ENCODE measurements at regions not wholly inside any gene's neighbourhood (a gene's known extent, or its start where the extent isn't known, plus 50 kb on each side); places are given as distances from the start of the nearest gene placed in this dataset.

GRCh38 chr14:58954901-58955861 is 233.3 kb upstream of the DAAM1 start (continued):
- TF ChIP-seq, protein P1, sequence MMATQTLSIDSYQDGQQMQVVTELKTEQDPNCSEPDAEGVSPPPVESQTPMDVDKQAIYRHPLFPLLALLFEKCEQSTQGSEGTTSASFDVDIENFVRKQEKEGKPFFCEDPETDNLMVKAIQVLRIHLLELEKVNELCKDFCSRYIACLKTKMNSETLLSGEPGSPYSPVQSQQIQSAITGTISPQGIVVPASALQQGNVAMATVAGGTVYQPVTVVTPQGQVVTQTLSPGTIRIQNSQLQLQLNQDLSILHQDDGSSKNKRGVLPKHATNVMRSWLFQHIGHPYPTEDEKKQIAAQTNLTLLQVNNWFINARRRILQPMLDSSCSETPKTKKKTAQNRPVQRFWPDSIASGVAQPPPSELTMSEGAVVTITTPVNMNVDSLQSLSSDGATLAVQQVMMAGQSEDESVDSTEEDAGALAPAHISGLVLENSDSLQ (IDR thresholded peaks at IDR 0.05), result peak; percentile 85
- no peak for TF ChIP-seq RAD21 (IDR thresholded peaks at IDR 0.05; ENCODE audit: insufficient read depth, low read depth, low read length)
- peak; percentile 90 for TF ChIP-seq NFIC (IDR thresholded peaks at IDR 0.05; ENCODE audit: low read depth, low read length)
- no peak for TF ChIP-seq NFXL1 (IDR thresholded peaks at IDR 0.05; ENCODE audit: borderline replicate concordance)
- TF ChIP-seq ZSCAN29 (IDR thresholded peaks at IDR 0.05), result no peak
- TF ChIP-seq BRCA1 (IDR thresholded peaks at IDR 0.05; ENCODE audit: low read depth, low read length), result no peak
- TF ChIP-seq CTCF (IDR thresholded peaks at IDR 0.05 in 2 of 3, conservative IDR thresholded peaks at IDR 0.05 in 1 of 3; ENCODE audit: control insufficient read depth in 2 of 3, extremely low read depth in 1 of 3, insufficient read depth in 1 of 3, low read depth in 3 of 3, low read length in 3 of 3), result no peak
- no peak for TF ChIP-seq FOXK2 (IDR thresholded peaks at IDR 0.05)
- peak; percentile 60 for TF ChIP-seq ATF7 (IDR thresholded peaks at IDR 0.05; ENCODE audit: low read depth)
- TF ChIP-seq, protein P2, sequence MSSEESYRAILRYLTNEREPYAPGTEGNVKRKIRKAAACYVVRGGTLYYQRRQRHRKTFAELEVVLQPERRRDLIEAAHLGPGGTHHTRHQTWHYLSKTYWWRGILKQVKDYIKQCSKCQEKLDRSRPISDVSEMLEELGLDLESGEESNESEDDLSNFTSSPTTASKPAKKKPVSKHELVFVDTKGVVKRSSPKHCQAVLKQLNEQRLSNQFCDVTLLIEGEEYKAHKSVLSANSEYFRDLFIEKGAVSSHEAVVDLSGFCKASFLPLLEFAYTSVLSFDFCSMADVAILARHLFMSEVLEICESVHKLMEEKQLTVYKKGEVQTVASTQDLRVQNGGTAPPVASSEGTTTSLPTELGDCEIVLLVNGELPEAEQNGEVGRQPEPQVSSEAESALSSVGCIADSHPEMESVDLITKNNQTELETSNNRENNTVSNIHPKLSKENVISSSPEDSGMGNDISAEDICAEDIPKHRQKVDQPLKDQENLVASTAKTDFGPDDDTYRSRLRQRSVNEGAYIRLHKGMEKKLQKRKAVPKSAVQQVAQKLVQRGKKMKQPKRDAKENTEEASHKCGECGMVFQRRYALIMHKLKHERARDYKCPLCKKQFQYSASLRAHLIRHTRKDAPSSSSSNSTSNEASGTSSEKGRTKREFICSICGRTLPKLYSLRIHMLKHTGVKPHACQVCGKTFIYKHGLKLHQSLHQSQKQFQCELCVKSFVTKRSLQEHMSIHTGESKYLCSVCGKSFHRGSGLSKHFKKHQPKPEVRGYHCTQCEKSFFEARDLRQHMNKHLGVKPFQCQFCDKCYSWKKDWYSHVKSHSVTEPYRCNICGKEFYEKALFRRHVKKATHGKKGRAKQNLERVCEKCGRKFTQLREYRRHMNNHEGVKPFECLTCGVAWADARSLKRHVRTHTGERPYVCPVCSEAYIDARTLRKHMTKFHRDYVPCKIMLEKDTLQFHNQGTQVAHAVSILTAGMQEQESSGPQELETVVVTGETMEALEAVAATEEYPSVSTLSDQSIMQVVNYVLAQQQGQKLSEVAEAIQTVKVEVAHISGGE (CRISPR knock-in tag; IDR thresholded peaks at IDR 0.05), result no peak
- no peak for TF ChIP-seq HDAC2 (IDR thresholded peaks at IDR 0.05)
- no peak for TF ChIP-seq SMAD5 (IDR thresholded peaks at IDR 0.05; ENCODE audit: low read depth)
- no peak for TF ChIP-seq RCOR1 (conservative IDR thresholded peaks at IDR 0.05; ENCODE audit: low read depth, low read length)
- no peak; the same call in 1 of the 2 replicates for TF ChIP-seq ZNF687 (IDR thresholded peaks at IDR 0.05)
- TF ChIP-seq GATAD2B (conservative IDR thresholded peaks at IDR 0.05; ENCODE audit: low read depth), result no peak; the same call in 1 of the 2 replicates
- TF ChIP-seq BHLHE40 (IDR thresholded peaks at IDR 0.05; ENCODE audit: borderline replicate concordance in 1 of 2, low read depth in 2 of 2, low read length in 1 of 2), result 0 out of 4 replicates have a peak, but pooled peaks of 1 of the 2 experiments have one; percentile 7
- peak; percentile 83 for TF ChIP-seq IKZF1 (conservative IDR thresholded peaks at IDR 0.05)
- TF ChIP-seq BACH1 (IDR thresholded peaks at IDR 0.05; ENCODE audit: borderline replicate concordance), result 0 out of 2 replicates have a peak, but pooled peaks have one; percentile 51
- TF ChIP-seq MTA2 (IDR thresholded peaks at IDR 0.05; ENCODE audit: low read depth), result peak; percentile 57; the same call in 1 of the 2 replicates

All from GM12878 (cell line).